Loucy (cell line): ENCODE measurements at regions not wholly inside any gene's neighbourhood (a gene's known extent, or its start where the extent isn't known, plus 50 kb on each side); places are given as distances from the start of the nearest gene placed in this dataset.

Source experiments
- CTCF ChIP-seq: fragments of 200-600 bp; sonication (generic); conservative IDR thresholded peaks from 2 replicates; pipeline ENCODE4 v1.5.1; 2014; ENCODE audit warnings: mild to moderate bottlenecking, antibody characterized with exemption, low read length
- EZH2phosphoT487 ChIP-seq: fragments of 200-600 bp; IDR thresholded peaks from 2 replicates; pipeline ENCODE4 v1.6.1; 2018; ENCODE audit warnings: antibody characterized with exemption, mild to moderate bottlenecking, moderate library complexity, borderline replicate concordance

GRCh38 chr2:176491172-176491904 lies 222.1 kb downstream of the MTX2 start:
- TF ChIP-seq CTCF (no peak), EZH2phosphoT487 (no peak)
